GM21825 (cell line): ENCODE measurements at regions not wholly inside any gene's neighbourhood (a gene's known extent, or its start where the extent isn't known, plus 50 kb on each side); places are given as distances from the start of the nearest gene placed in this dataset.
"Not testable (repeated sequence)": the region's sequence is repeated elsewhere in the genome, so short reads cannot be mapped to it uniquely, and the experiment has no call there.

Experiments
- ATAC-seq: cut with Tn5 transposase; IDR thresholded peaks from one replicate; pipeline ENCODE4 v1.9.1; 2021; ENCODE audit warnings: mild to moderate bottlenecking, moderate library complexity; ENCODE audit not compliant: unreplicated experiment

- ATAC-seq: no peak
Observed at GRCh38 chr18:76051396-76052226, 443.4 kb downstream of the ZNF516 start.

GRCh38 chr18:76046221-76046620, 448.8 kb downstream of the ZNF516 start:
- no peak for ATAC-seq

DNA sequence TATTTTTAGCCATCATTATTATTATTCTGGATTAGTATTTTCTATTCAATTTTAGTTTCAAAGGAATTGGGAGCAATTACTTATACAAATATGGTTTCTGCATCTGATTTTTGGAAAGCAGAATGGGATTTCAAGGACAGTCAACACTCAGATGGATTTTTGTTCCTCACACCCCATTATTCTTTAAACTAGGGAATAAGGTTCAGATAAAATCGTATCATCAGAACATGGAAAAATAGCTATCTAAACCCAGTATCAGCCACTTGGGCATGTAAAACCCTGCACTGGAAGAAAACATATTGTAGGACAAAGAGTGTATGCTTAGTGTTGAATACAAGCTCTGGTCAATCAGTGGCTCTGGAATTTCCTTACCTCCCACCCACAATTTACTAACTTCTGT, 452.5 kb downstream of the ZNF516 start:
- ATAC-seq: no peak

- no peak for ATAC-seq
Observed at GRCh38 chr18:76018210-76018609, 476.8 kb downstream of the ZNF516 start.

DNA sequence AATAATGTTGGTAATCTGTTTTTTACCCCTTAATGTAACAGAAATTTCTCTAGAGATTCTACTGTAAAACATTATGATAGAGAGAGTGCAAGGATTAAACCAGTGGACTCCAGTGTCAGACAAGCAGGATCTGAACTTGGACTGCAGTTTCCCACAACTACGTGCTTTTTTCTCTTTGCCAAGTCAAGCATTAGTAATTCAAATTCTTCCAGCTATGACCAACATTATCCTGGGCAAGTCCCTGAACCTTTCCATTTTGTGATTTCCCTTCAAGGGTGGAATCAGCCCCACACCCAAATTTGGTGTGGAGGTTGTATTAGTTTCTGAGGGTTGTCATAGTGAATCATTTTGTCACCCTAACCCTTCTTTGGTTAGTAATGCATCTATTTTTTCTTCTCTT, 482.0 kb downstream of the ZNF516 start:
- ATAC-seq: no peak

DNA sequence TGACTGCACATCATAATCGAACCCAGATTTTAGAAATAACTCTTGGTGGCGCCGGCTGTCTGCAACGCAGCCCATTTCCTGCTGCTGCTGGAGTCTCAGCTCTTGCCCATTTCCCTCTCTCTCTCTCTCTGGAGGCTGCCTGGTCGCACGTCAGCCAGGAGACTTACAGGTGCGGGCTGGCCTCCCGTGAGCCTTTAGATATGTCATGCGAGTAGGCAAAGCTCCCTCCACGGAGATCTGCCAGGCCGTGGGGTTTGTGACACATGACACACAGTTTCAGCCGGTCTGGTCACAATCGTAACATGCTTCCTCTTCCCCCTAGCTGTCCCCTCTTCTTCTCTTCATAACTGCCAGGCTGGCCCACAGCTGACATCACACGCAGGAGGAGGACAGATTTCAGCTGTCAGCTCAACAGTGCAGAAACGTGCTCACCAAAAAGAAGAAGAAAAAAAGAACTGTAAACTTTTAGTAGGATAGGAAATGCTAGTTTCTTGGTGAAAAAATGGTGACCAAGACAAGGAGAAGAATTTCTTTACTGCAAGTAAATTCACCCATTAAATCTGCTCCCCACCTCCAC, 489.3 kb downstream of the ZNF516 start:
- no peak for ATAC-seq

- ATAC-seq: not testable (repeated sequence)
Observed at GRCh38 chr18:75987913-75988312, 507.1 kb downstream of the ZNF516 start.

GRCh38 chr18:75984853-75985252, 510.2 kb downstream of the ZNF516 start:
- ATAC-seq: no peak

- ATAC-seq: no peak
Observed at GRCh38 chr18:75981102-75981501, 513.9 kb downstream of the ZNF516 start.

- ATAC-seq: no peak
Observed at GRCh38 chr18:75977081-75977480, 518.0 kb downstream of the ZNF516 start.

GRCh38 chr18:75970212-75970611, 524.8 kb downstream of the ZNF516 start:
- no peak for ATAC-seq

DNA sequence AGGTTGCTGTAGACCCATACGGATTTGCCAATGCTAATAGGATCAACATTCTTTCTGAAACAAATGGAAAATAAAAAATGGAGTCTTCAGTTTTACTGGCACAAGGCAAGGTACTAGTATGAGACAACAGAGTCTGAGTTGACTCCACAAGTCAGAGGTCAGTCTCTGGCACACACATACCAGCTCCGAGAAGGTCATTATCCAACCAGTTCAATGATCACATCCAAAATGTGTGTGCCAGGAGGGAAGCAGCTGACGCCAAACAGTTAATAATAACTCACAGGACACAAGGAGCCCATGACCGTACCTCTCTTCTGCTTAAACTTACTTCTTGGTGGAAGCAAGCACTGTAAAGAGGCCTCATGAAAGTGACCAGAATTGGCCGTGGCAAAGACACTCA, 528.6 kb downstream of the ZNF516 start:
- ATAC-seq: no peak

DNA sequence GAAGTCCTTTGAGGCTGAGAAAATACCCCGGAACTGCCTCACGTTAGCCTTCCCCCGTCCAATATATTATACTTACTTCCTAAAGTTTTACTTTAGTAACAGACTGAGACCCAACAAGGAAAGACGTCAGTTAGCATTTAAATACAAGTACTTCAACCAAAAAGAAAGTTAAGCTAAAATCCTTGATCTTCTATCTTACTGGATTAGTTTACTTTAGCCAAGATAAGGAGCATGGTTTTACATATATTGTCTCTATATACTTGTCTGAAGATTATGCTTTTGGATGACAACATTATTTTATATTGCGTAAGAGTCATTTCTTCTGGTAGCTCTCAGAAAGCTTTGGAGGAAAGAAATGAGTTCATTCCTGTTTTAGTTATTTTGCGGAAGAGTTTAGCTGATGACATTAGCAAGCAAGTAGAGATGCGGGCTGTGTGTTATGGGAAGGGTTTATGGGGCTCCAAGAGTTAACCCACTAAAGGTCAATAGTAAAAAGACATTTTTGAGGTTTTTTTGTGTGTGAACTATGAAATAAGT, 532.9 kb downstream of the ZNF516 start:
- no peak for ATAC-seq

- not testable (repeated sequence) for ATAC-seq
Observed at GRCh38 chr18:75960356-75960755, 532.9 kb upstream of the SMIM21 start.

DNA sequence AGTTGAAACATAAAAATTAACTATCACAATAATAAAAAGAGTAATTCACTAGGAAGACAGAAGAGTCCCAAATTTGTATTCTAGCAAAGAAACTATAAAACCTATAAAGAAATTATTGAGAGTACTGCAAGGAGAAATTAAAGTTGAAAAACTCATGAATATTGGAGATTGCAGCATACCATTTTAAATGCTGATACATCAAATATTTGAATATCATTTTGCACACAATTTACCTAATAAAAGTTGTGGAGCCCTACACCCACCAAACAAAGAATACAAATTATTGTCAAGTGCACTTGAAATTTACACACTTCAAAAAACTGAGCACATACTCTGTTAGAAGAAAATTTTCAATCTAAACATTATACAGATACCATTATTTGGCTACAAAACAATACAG, 531.6 kb upstream of the SMIM21 start:
- ATAC-seq: no peak

DNA sequence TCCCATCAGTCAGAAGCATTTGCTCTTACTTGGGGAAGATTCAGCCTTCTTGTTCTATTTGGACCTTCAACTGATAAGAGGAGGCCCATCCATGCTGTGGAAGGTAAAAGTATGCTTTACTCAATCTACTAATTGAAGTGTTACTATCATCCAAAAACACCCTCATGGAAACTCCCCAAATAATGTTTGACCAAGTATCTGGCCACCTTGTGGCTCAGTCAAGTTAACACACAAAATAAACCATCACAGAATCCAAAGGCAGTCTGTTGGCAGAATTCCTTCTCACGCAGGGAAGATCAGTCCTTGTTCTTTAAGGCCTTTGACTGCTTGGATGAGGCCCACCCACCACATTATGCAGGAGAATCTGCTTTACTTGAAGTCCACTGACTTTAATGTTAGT, 531.2 kb upstream of the SMIM21 start:
- ATAC-seq: no peak

DNA sequence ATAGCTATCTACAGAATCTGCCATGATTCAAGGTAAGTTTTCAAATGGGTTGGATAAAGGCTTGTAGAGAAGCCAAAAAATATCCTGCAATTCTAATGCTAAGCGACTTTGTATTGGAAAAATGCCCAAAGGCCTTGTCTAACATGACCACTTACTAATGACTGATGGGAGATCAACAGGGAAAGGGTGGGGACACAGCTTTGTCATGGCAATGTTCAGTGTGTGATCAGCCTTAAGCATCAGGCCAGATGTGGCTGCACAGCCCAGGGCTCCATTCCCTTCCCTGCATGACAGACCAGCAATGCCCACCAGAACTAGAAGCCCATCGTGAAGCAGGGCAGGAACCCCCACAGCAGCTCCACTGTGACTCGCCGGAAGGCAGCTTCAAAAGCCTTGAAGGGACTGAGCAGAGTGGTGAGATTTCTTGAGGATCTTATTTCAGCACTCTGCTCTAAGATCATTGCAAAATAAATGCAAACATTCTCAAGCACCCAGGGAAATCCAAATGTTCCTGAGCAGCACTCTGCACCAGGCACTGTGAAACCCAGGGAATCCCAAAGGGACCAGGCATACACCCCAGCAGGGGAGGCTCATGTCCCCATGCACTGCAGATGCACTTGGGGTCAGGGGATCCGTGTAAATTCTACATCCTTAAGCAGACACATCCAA, 517.9 kb upstream of the SMIM21 start:
- ATAC-seq: no peak

GRCh38 chr18:75937306-75937705, 509.8 kb upstream of the SMIM21 start:
- ATAC-seq: no peak

DNA sequence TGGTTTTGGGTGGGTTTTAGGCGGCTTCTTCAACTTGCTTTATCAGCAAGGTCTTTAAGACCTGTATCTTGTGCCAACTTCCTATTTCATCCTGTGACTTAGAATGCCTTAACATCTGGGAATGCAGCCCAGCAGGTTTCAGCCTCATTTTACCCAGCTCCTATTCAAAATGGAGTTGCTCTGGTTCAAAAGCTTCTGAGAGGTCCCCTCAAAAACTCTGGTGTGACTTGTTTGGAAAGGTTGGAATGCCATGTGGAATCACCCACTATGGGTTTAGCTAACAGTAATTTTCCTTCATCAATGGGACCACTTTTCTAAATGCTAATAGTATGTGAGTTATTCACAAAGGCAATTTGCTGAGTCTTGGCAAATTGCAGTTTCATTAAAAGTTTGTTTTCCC, 509.4 kb upstream of the SMIM21 start:
- no peak for ATAC-seq

- ATAC-seq: no peak
Observed at GRCh38 chr18:75931079-75931478, 503.6 kb upstream of the SMIM21 start.

DNA sequence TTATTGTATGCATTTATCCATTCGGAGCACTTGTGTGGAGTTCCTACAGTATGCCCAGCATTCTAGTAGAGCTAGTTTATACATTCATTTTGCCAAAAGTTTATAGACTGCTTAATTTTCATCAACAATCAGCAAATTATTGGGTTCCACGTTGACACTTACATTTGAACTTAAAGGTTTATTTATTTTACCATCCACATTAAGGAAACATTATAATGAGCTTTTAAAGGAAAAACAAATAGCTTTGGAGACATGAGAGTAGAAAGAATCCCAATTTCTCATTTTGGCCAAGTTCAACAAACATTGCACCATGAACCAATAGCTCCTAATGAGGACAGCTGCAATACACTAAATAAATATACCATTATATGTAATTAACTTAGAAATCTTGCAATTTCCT, 501.2 kb upstream of the SMIM21 start:
- no peak for ATAC-seq

DNA sequence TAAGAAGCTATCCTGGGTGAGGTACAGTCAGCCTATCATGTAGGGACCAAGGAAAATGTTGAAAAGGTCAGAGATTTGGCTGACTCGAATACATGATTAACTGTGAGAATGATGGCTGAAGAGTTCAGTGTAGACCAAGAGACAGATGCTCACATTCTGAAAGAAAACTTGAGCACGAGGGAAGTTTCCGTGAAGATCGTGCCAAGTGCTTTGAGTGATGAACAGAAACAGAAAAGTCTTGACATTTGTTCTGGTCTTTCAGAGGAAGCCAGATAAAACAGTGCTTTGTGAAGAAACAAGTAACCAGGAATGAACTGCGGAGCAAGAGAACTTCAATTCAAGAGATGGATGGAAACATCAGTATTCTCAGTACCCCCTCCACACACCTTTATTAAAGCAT, 500.3 kb upstream of the SMIM21 start:
- no peak for ATAC-seq
